ENCODE measurements at regions not wholly inside any gene's neighbourhood (a gene's known extent, or its start where the extent isn't known, plus 50 kb on each side); places are given as distances from the start of the nearest gene placed in this dataset.

- H3K4me3 ChIP-seq = no peak overlapping the region
- H3K4me1 ChIP-seq (replicated peaks in 1 of 2) = no peaks in the 10 kb centered on the region
- H3K27ac ChIP-seq = no peak overlapping the region
- in situ Hi-C loops (cut with MboI; ENCODE audit: low pct_unique_long_range_greater_than_20kb in 2 of 9, low sequenced_read_pairs in 9 of 9, unreplicated experiment in 9 of 9) = no loop called here
- 0 to 86% (median 74%) methylated on average over 1 to 2 of the region's 2 CpGs for WGBS, 10 experiments
- peak in 2 of 8 experiments; percentile 81 to 88 for ATAC-seq (replicated peaks in 6 of 8)
These were observed 75.0 kb upstream of the SLC1A1 start for GRCh38 chr9:4415281-4415680.

DNA sequence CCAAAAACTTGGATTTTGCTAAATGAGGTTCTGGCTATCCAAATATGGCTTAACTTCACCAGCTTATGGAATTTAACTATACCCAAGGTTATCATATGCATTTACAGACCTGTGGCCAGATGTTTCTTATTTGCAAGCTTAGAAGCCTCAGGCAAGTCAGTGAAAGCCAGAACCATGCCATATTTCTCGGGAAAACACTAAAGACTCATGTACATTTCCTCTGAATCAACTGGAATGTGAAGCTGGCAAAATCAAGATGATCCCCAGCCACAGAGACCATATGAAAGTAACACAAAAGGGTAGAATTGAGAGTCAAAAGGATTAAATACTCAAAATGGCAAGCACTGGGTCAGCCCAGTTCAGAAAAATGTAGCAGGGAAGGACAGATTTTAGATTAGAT is 76.4 kb upstream of the SLC1A1 start:
- no peak overlapping the region for H3K4me3 ChIP-seq
- ATAC-seq (replicated peaks in 6 of 8) = peak in 3 of 8 experiments; percentile 17 to 24 (median 23)
- WGBS, 10 experiments = 0 to 100% (median 14%) methylated on average over 1 of the region's 1 CpG; no CpG with 5 or more reads in 2 of the 10 experiments
- in situ Hi-C loops (cut with MboI; ENCODE audit: low pct_unique_long_range_greater_than_20kb in 2 of 9, low sequenced_read_pairs in 9 of 9, unreplicated experiment in 9 of 9) = no loop called here
- H3K27ac ChIP-seq = no peak overlapping the region
- no peaks in the 10 kb centered on the region for H3K4me1 ChIP-seq (replicated peaks in 1 of 2)

DNA sequence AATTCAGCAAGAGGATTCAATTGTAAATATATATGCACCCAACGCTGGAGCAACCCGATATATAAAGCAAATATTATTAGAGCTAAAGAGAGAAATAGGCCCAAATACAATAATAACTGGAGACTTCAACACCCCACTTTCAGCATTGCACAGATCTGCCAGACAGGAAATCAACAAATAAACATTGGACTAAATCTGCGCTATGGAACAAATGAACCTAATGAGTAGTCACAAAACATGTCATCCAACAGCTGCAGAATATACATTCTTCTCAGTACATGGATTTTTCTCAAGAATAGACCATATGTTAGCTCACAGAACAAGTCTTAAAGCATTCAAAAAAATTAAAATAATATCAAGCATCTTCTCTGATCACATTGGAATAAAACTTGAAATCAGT is 86.1 kb upstream of the SLC1A1 start:
- H3K27ac ChIP-seq = no peak overlapping the region
- H3K4me3 ChIP-seq = no peak overlapping the region
- in situ Hi-C loops (cut with MboI; ENCODE audit: low pct_unique_long_range_greater_than_20kb in 2 of 9, low sequenced_read_pairs in 9 of 9, unreplicated experiment in 9 of 9) = no loop called here
- ATAC-seq (replicated peaks in 6 of 8) = no peak
- no peaks in the 10 kb centered on the region for H3K4me1 ChIP-seq (replicated peaks in 1 of 2)
- WGBS, 10 experiments = 41 to 100% (median 87%) methylated on average over 1 to 3 of the region's 3 CpGs

DNA sequence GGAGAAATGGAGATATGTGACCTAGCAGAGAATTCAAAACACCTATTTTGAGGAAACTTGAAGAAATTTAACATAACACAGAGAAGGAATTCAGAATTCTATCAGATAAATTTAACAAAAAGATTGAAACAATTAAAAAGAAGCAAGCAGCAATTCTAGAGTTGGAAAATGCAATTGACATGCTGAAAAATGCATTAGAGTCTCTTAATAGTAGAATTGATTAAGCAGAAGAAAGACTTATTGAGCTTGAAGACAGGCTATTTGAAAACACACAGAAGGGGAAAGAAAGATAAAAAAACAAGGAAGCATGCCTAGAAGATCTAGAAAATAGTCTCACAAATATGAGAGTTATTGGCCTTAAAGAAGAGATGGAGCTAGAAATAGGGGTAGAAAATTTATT is 87.8 kb upstream of the SLC1A1 start:
- in situ Hi-C loops (cut with MboI; ENCODE audit: low pct_unique_long_range_greater_than_20kb in 2 of 9, low sequenced_read_pairs in 9 of 9, unreplicated experiment in 9 of 9) = no loop called here
- H3K4me1 ChIP-seq (replicated peaks in 1 of 2) = no peaks in the 10 kb centered on the region
- no peak overlapping the region for H3K4me3 ChIP-seq
- H3K27ac ChIP-seq = no peak overlapping the region
- ATAC-seq (replicated peaks in 6 of 8) = no peak

DNA sequence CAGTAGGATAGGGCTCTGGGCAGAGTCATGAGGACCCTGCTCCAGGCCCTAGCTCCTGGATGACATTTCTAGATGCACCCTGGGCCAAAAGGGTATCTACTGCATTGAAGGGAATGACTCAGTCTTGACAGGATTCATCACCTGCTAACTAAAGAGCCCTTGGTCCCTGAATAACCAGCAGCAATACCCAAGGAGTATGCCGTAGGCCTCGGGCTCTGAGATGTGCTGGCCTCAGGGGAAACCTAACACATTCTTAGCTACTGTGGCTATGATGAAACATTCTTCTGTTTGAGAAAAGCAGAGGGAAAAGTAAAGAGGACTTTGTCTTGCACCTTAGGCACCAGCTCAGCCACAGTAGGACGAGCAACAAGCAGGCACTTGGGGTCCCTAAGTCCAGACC is 89.5 kb upstream of the SLC1A1 start:
- WGBS, 10 experiments = 0 to 100% (median 80%) methylated on average over 1 of the region's 3 CpGs; no CpG with 5 or more reads in 7 of the 10 experiments
- no peak for ATAC-seq (replicated peaks in 6 of 8)
- in situ Hi-C loops (cut with MboI; ENCODE audit: low pct_unique_long_range_greater_than_20kb in 2 of 9, low sequenced_read_pairs in 9 of 9, unreplicated experiment in 9 of 9) = no loop called here
- Histone ChIP-seq H3K27ac (no peak overlapping the region), H3K4me3 (no peak overlapping the region), H3K4me1 (replicated peaks in 1 of 2) (no peaks in the 10 kb centered on the region)

- Histone ChIP-seq H3K4me1 (replicated peaks in 1 of 2) (no peaks in the 10 kb centered on the region), H3K4me3 (no peak overlapping the region), H3K27ac (no peak overlapping the region)
- WGBS, 10 experiments = 43 to 71% (median 50%) methylated on average over 1 to 2 of the region's 2 CpGs; no CpG with 5 or more reads in 7 of the 10 experiments
- ATAC-seq (replicated peaks in 6 of 8) = no peak
- in situ Hi-C loops (cut with MboI; ENCODE audit: low pct_unique_long_range_greater_than_20kb in 2 of 9, low sequenced_read_pairs in 9 of 9, unreplicated experiment in 9 of 9) = loop anchor here in 2 of 9 experiments (25.0 kb wide), 3 partner anchors 189 to 1536 kb away; partner anchors contain the start of genes PLPP6 (in 1 of the 2) and SPATA6L (in 1 of the 2)
These were observed 92.4 kb upstream of the SLC1A1 start for GRCh38 chr9:4397917-4398316.

DNA sequence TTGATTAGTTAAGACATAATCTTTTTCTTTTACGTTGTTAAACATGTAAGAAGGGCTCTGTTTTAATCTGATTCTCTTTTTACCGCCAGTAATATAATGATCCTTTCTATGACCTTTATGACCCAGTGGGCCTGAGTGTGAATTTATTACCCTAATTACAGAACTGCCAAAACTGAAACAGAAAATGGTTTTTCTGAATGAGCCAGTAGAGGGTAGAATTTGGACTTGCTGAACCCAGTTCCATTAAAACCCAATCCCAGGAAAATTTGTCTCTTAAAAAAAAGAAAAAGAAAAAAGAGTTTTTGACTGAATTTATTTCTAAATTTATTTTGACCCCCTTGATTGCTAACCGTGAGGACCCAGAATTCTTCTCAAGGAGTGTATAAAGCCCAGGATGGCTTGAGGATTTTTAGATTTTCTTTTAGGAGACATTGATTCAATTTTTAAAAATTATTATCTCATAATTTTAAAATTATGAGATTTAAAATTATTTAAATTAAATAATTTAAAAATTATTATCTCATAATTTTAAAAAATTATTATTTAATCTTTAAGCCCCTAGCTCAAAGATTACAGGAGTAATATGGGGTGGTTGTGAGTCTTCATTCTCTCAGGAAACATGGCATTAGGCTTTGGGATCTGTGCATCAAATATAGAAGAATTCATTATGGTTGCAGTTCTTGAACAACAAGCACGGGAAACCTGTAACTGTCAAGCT is 94.1 kb upstream of the GLIS3 start:
- ATAC-seq (replicated peaks in 6 of 8) = no peak
- WGBS, 10 experiments = 41 to 100% (median 76%) methylated on average over 2 to 4 of the region's 4 CpGs
- Histone ChIP-seq H3K27ac (no peak overlapping the region), H3K4me1 (replicated peaks in 1 of 2) (no peaks in the 10 kb centered on the region), H3K4me3 (no peak overlapping the region)
- in situ Hi-C loops (cut with MboI; ENCODE audit: low pct_unique_long_range_greater_than_20kb in 2 of 9, low sequenced_read_pairs in 9 of 9, unreplicated experiment in 9 of 9) = loop anchor here in 2 of 9 experiments (25.0 kb wide), 3 partner anchors 193 to 1532 kb away; partner anchors contain the start of genes PLPP6 (in 1 of the 2) and SPATA6L (in 1 of the 2)

DNA sequence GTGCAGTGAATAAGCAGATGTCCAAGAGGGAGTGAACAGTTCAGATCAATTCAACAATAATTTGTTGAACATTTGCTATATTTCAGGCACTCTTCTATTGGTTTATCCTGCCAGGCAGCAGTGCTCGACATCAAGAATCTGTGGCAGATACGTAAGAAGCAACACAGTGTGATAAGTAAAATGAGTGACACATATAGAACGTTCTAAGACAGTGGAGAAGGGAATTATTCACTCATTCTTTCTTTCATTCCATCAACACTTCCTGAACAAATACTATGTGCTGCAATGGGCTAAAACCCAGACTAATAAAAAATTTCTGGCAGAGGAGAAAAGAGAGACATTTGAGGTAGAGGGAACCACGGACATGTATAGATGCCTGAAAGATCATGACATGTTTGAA is 89.9 kb upstream of the GLIS3 start:
- no peak overlapping the region for H3K27ac ChIP-seq
- H3K4me1 ChIP-seq (replicated peaks in 1 of 2) = no peaks in the 10 kb centered on the region
- WGBS, 10 experiments = 0 to 90% (median 53%) methylated on average over 1 to 4 of the region's 4 CpGs; no CpG with 5 or more reads in 2 of the 10 experiments
- no peak overlapping the region for H3K4me3 ChIP-seq
- in situ Hi-C loops (cut with MboI; ENCODE audit: low pct_unique_long_range_greater_than_20kb in 2 of 9, low sequenced_read_pairs in 9 of 9, unreplicated experiment in 9 of 9) = loop anchor here in 2 of 9 experiments (25.0 kb wide), 3 partner anchors 198 to 1527 kb away; partner anchors contain the start of genes PLPP6 (in 1 of the 2) and SPATA6L (in 1 of the 2)
- ATAC-seq (replicated peaks in 6 of 8) = no peak

DNA sequence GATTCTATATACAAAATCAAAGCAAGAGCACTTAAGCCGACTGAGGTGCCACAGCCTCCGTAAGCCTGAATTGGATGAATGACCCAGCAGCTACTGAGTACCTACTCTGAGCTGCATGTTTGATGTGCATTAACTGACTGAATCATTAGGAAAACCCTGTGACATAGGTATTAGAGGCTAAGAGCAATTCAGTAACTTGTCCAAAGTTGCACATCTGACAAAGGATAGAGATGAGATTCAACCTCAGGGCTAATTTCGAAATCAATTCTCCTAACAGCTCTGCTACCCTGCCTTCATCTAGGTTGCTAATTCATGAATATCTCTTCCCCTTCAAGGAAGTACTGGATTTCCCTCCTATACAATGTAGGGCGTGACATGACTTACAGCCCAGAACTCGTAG is 89.1 kb upstream of the GLIS3 start:
- WGBS, 10 experiments = 43 to 100% (median 88%) methylated on average over 1 to 4 of the region's 5 CpGs; no CpG with 5 or more reads in 2 of the 10 experiments
- in situ Hi-C loops (cut with MboI; ENCODE audit: low pct_unique_long_range_greater_than_20kb in 2 of 9, low sequenced_read_pairs in 9 of 9, unreplicated experiment in 9 of 9) = loop anchor here in 2 of 9 experiments (25.0 kb wide), 3 partner anchors 198 to 1527 kb away; partner anchors contain the start of genes PLPP6 (in 1 of the 2) and SPATA6L (in 1 of the 2)
- H3K27ac ChIP-seq = no peak overlapping the region
- no peaks in the 10 kb centered on the region for H3K4me1 ChIP-seq (replicated peaks in 1 of 2)
- H3K4me3 ChIP-seq = no peak overlapping the region
- no peak for ATAC-seq (replicated peaks in 6 of 8)

GRCh38 chr9:4386819-4387218 is 87.0 kb upstream of the GLIS3 start:
- ATAC-seq (replicated peaks in 6 of 8) = no peak
- in situ Hi-C loops (cut with MboI; ENCODE audit: low pct_unique_long_range_greater_than_20kb in 2 of 9, low sequenced_read_pairs in 9 of 9, unreplicated experiment in 9 of 9) = loop anchor here in 2 of 9 experiments (25.0 kb wide), 3 partner anchors 200 to 1525 kb away; partner anchors contain the start of genes PLPP6 (in 1 of the 2) and SPATA6L (in 1 of the 2)
- Histone ChIP-seq H3K27ac (no peak overlapping the region), H3K4me3 (no peak overlapping the region), H3K4me1 (replicated peaks in 1 of 2) (no peaks in the 10 kb centered on the region)
- WGBS, 10 experiments = 79 to 100% (median 87%) methylated on average over 1 to 3 of the region's 3 CpGs; no CpG with 5 or more reads in 4 of the 10 experiments

DNA sequence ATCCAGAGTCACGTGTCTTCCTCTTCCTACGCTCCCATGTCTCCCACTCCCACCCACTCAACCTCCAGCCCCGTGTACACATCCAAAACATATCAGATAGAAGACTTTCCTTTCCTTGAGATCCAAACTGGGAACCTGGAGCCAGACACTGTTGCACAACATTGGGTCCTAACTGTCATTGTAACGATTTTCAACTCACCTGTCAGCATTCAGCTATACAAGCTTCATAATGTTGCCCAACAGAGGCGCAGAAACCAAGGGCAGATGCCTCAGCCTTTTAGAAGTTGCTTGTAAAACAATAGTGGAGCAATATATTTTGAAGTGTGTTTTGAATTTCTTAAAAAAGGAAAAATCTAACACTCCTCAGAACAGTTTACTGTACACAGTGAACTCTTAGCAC is 84.9 kb upstream of the GLIS3 start:
- H3K27ac ChIP-seq = no peak overlapping the region
- no peak overlapping the region for H3K4me3 ChIP-seq
- ATAC-seq (replicated peaks in 6 of 8) = no peak
- 31 to 100% (median 78%) methylated on average over 1 to 5 of the region's 5 CpGs for WGBS, 10 experiments
- H3K4me1 ChIP-seq (replicated peaks in 1 of 2) = no peaks in the 10 kb centered on the region
- in situ Hi-C loops (cut with MboI; ENCODE audit: low pct_unique_long_range_greater_than_20kb in 2 of 9, low sequenced_read_pairs in 9 of 9, unreplicated experiment in 9 of 9) = loop anchor here in 2 of 9 experiments (25.0 kb wide), 3 partner anchors 203 to 1522 kb away; partner anchors contain the start of genes PLPP6 (in 1 of the 2) and SPATA6L (in 1 of the 2)

DNA sequence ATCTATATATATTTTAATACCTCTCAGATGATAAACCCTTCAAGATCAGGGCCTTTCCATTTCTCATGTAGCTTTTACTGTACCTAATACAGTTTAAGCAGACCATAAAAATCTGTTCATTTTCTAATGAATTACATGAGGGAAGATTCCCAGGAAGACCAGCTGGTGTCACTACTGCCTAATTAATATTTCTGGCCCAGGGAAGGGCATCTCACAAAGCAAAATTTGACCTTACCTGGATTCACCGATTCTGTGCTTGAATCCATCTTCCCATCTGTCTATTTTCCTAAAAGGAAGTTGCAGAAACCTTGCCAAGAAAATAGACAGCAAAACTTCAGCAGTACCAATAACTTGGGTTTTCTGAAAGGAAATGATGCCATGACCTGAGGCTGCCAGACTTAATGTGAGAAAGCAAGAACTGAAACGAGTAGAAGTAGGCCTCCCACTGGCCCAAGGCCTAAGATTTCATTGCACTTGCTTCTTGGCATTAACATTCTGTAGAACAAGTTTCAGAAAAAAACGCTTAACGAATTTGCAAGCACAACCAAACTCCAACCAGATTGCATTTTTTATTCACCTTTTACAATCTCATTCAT is 83.0 kb upstream of the GLIS3 start:
- in situ Hi-C loops (cut with MboI; ENCODE audit: low pct_unique_long_range_greater_than_20kb in 2 of 9, low sequenced_read_pairs in 9 of 9, unreplicated experiment in 9 of 9) = loop anchor here in 2 of 9 experiments (25.0 kb wide), 3 partner anchors 204 to 1521 kb away; partner anchors contain the start of genes PLPP6 (in 1 of the 2) and SPATA6L (in 1 of the 2)
- peak in 3 of 8 experiments; percentile 28 to 55 (median 29) for ATAC-seq (replicated peaks in 6 of 8)
- 16 to 72% (median 47%) methylated on average over 2 to 4 of the region's 4 CpGs for WGBS, 10 experiments

DNA sequence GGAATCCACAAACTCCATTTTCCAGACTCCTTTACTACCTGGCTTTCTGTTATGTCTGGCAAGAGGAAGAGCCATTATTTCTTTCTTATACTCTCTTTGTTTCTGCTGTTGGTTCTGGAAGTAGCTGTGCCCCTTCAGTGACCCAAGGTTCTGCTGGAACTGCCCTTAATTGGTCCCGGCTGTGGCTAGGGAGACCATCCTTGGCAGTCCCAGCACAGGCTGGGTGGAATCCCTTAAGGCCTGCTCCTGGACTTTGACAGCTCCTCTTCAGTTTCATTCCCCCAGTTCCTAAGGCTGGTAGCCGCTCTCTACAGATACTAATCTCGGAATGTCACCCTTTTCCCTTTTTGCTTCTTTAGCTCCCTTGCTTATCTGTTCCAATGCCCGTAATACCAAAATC is 81.9 kb upstream of the GLIS3 start:
- ATAC-seq (replicated peaks in 6 of 8) = no peak
- no peak overlapping the region for H3K27ac ChIP-seq
- 17 to 95% (median 76%) methylated on average over 1 to 4 of the region's 4 CpGs for WGBS, 10 experiments
- no peak overlapping the region for H3K4me3 ChIP-seq
- no peaks in the 10 kb centered on the region for H3K4me1 ChIP-seq (replicated peaks in 1 of 2)
- in situ Hi-C loops (cut with MboI; ENCODE audit: low pct_unique_long_range_greater_than_20kb in 2 of 9, low sequenced_read_pairs in 9 of 9, unreplicated experiment in 9 of 9) = loop anchor here in 2 of 9 experiments (25.0 kb wide), 3 partner anchors 206 to 1519 kb away; partner anchors contain the start of genes PLPP6 (in 1 of the 2) and SPATA6L (in 1 of the 2)

More for the DNA sequence above, 83.0 kb upstream of the GLIS3 start:
- no peak overlapping the region for H3K27ac ChIP-seq
- no peaks in the 10 kb centered on the region for H3K4me1 ChIP-seq (replicated peaks in 1 of 2)
- H3K4me3 ChIP-seq = no peak overlapping the region

All from motor neuron (in vitro differentiated cells).